ENCODE measurements at regions not wholly inside any gene's neighbourhood (a gene's known extent, or its start where the extent isn't known, plus 50 kb on each side); places are given as distances from the start of the nearest gene placed in this dataset.
A peak's percentile ranks its signal among the peaks of the same experiment; 100 is the strongest.
"Not testable (repeated sequence)": the region's sequence is repeated elsewhere in the genome, so short reads cannot be mapped to it uniquely, and the experiment has no call there.

DNA sequence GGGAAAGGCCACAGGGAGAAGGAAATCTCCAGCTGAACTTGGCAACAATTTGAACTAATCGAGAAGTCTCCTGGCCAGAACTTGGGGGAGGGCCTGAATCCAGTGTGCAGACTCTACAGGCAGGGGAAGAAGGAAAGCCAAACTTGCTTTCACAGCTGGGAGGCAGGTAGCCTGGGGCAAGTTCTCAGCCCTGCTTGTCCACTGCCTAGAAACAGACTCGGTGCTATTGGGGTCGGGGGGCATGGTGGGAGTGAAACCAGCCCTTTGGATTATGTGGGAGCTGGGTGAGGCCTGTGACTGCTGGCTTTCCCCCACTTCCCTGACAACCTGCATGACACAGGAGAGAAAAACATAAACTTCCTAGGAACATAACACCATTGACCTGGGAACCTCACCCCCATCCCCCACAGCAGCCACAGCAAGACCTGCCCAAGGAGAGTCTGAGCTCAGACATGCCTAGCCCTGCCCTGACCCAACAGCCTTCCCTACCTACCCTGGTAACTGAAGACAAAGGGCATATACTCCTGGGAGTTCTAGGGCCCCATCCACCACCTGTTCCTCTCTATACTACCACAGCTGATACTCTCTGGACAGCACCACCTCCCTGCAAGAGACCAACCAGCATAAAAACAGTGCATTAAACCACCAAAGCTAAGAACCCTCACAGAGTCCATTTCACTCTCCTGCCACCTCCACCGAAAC, 103.7 kb upstream of the MNS1 start:
- DNase-seq (ENCODE audit: low read depth), result no peak

DNA sequence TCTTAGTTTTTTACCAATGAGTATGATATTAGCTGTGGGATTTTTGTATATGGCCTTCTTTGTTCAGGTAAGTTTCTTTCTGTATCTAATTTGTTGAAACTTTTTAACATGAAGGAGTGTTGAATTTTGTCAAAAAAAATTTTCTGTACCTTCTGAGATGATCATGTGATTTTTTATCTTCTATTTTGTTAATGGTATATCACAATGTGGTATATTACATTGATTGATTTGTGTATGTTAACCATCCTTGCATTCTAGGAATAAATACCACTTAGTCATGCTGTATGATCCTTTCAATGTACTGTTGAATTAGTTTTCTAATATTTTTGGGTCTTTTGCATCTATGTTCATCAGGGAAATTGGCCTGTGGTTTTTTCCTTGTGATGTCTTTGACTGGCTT, 92.5 kb upstream of the MNS1 start:
- no peak for DNase-seq (ENCODE audit: low read depth)

GRCh38 chr15:56553486-56553885, 88.5 kb upstream of the MNS1 start:
- DNase-seq (ENCODE audit: low read depth), result no peak

DNA sequence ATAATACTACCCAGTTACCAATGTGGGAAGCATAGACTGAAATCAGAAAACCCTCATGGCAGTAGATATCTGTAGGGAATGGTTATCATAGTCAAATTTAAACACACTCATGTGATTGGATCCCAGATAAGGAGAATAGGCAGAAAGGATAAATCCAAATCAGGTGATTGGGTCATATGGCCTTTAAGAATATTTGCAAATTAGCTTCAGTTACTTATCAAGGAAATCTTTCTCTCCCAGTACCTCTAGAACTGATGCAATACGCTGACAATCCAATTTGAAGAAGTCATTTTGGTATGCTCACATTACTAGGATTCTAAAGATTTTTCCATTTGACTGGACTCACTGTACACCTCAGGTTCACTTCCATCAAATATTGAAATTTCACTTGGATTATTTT, 87.7 kb upstream of the MNS1 start:
- DNase-seq (ENCODE audit: low read depth), result no peak

DNA sequence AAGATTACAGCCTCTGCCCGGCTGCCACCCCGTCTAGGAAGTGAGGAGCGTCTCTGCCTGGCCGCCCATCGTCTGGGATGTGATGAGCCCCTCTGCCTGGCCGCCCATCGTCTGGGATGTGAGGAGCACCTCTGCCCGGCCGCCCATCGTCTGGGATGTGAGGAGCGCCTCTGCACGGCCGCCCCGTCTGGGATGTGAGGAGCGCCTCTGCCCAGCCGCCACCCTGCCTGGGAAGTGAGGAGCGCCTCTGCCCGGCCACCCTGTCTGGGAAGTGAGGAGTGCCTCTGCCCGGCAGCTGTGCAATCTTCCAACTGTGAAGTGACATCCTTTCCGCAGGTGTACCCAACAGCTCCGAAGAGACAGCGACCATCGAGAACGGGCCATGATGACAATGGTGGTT, 75.6 kb upstream of the MNS1 start:
- DNase-seq (ENCODE audit: low read depth), result not testable (repeated sequence)

- DNase-seq (ENCODE audit: low read depth), result not testable (repeated sequence)
Measured at GRCh38 chr15:56540157-56540556, 75.2 kb upstream of the MNS1 start.

DNA sequence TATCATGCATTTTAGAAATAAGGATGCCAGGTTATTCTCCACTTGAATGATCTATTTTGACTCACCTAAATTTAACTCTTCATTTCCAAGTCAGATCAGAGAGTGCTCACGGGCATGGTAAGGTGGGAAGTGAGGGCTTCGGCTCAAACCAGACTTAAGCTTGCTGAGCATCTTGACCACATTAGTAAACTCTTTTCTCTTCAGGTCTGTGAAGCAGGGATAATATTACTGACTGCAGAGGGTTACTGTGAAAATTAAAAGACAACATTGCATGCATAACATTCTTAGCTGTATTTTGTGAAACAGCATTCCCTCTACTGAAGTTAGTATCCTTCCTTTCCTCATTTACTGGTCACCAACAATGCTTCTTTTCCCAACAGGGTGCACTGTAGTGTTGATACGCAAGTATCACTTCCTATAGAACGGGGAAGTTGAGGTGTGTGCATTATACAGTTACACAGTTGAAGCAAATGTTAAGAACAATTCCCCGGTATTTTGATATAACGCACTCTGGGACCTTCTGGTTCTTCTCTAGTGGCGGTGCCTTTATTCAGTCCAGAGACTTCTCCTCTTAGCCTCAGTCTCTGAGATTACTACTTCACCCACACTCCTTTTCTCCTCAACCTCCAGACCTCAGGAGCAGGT, 74.1 kb upstream of the MNS1 start:
- no peak for DNase-seq (ENCODE audit: low read depth)

GRCh38 chr15:56537881-56538280, 72.9 kb upstream of the MNS1 start:
- peak; percentile 48 for DNase-seq (ENCODE audit: low read depth)

GRCh38 chr15:56534728-56535127, 69.8 kb upstream of the MNS1 start:
- no peak for DNase-seq (ENCODE audit: low read depth)

DNA sequence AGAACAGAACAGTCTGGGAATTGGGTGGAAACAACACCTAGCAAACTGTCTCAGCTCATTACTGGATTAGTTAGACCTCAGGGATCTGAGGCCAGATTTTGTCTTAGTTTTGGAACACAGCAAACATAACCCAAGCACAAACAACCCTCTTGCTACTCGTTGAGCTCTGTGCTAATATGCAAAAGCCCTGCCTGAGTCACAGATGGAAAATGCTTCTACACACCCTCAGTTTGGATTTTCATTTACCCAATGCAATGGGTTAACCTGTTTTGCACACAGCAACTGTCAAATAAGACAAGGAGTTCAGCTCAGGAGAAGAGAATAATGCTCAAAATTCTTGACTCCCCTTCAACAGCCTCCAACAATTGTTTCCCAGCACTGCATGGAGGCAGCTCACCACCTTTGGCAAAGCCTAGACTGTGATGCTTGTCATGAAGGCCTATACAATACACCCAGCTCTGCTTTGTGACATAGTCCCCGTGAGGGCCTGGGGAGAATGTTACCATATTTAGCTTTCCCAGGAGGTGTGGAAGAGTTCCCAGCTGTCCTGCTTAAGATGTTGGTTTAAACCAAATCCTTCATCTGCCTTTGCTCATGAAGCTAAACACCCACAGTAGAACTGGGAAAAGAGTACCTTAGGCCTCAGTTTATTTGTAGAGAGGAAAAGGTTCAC, 68.9 kb upstream of the MNS1 start:
- DNase-seq (ENCODE audit: low read depth), result no peak

DNA sequence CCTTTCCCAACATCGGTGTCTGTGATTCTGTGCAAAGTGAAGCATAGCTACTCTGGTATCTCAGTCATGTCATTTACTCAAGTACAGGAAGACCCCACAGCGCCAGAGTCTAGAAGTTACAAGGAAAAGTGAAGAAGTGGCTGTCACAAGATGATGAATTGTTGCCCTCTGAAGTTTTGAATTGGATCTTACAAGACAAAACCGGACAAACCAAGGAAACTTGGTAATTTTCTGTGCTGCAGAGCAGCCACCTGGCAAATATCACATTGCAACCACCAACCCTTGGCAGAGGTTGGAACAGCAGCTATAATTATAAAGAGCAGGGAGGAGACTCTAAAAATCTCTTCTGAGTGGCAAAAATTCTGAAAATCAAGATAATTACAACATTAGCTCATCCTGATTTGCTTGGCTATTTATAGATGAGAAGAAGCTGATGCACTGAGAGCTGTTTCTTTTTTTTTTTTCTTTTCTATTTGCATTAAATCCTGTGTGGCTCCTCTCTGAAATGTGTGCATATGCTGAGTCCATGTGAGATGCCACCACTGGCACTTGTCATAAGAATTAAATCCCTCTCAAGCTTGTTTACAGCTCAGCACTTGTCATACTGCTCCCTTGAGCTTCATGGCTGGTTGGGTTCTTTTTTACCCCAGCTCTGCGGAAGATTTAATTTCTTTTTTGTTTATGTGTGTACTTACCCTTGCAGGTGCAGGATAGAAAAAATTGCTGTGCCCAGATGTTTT, 68.0 kb upstream of the MNS1 start:
- no peak for DNase-seq (ENCODE audit: low read depth)

DNA sequence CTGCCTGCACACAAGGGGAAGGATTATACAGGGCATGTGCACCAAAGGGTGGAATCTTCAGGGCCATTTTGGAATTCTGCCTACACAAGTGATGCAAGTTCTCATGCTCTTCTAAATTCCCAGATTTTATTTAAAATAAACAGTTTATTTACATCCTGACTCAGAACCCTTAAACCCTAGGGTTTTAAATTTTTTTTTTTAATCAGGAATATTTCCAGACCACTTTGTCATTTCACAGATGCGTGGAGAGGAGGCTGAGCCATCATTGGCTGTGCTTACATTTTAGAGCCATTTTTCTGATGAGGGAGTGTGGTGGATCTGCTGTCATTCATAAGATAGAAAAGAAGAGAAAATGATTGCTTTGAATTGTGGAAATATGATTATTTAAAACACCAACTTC, 65.2 kb upstream of the MNS1 start:
- no peak for DNase-seq (ENCODE audit: low read depth)

DNA sequence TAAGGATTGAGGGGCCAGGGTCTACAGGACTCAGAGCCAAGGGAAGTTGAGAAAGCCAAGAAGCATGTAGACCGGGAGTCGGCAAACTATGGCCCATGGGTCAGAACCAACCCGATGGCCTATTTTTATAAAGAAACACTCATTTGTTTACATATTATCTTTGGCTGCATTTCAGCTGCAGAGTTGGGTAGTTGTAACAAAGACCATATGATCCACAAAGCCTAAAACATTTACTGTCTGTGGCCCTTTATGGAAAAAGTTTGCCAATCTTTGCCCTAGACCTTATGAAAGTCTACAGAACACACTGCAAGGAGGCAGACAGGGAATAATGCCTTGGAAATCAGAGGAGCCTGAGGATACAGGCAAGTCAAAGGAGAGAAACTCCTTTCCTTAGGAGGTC, 63.2 kb upstream of the MNS1 start:
- DNase-seq (ENCODE audit: low read depth), result no peak

- no peak for DNase-seq (ENCODE audit: low read depth)
Measured at GRCh38 chr15:56524915-56525314, 60.0 kb upstream of the MNS1 start.

- DNase-seq (ENCODE audit: low read depth), result no peak
Measured at GRCh38 chr15:56523521-56523920, 58.6 kb upstream of the MNS1 start.

- no peak for DNase-seq (ENCODE audit: low read depth)
Measured at GRCh38 chr15:56519000-56519399, 54.1 kb upstream of the MNS1 start.

All from activated gamma-delta T cell treated with anti-CD3 and anti-CD28 coated beads, Interleukin-2, amount 50 U/mL, for 16 hours (primary cell).